ENCODE measurements at regions not wholly inside any gene's neighbourhood (a gene's known extent, or its start where the extent isn't known, plus 50 kb on each side); places are given as distances from the start of the nearest gene placed in this dataset.

DNA sequence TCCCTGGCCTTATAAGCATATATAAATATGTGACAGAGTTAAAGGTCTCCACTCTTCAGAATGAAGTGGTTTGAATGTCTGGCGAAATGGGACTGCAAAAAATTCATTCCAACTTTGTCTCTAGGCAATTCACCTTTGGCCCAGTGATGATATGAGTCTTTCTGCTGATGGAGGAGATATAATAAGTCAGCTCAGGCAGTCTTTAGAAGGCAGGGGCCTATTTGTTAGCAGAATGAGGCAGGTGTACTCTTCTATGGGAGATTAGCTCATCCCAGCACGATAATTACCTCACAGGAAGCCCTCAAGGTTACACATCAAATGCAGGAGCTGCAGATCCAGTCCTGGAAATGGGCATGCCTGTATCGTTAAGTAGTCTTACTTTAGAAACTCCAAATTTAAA, 300.5 kb downstream of the NR2F1-AS1 start:
- no peak for DNase-seq (ENCODE audit: low spot score)
- intact Hi-C loops (cut with DNase I), result no loop called here

DNA sequence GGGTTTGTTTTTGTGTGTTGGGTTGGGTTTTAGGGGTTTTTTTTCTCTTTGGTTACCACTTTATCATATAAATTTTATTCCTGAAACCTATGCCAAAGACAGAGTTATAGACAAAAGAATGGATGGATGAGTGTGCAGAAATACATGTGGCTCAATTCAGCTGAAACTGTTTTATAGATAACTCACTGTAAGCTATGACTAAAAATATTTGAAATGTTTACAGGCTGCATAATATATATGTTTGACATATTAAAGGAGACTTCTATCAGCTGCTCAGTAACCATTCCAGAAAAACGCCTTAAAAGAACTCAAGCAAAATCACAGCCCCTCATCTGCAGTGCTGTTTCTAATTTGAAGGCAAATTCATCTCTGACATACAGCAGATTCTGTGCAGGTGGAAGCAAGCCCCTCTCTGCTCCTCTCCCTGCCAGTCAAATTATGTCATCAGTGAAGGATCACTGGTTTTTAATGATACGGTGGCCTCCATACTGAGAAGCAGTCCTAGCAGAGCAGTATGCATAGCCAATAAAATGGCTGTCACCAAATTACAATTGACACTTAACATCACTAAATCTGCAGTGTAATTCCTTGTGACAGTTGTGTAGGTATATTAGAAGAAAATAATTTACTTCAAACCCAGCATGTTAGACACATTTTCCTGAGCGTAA, 301.6 kb downstream of the NR2F1-AS1 start:
- no peak for DNase-seq (ENCODE audit: low spot score)
- intact Hi-C loops (cut with DNase I), result no loop called here

GRCh38 chr5:93278896-93279295, 302.1 kb downstream of the NR2F1-AS1 start:
- intact Hi-C loops (cut with DNase I), result no loop called here

GRCh38 chr5:93277051-93277450, 304.0 kb downstream of the NR2F1-AS1 start:
- intact Hi-C loops (cut with DNase I), result no loop called here
- DNase-seq (ENCODE audit: low spot score), result no peak

More at GRCh38 chr5:93278896-93279295, 302.1 kb downstream of the NR2F1-AS1 start:
- no peak for DNase-seq (ENCODE audit: low spot score)

DNA sequence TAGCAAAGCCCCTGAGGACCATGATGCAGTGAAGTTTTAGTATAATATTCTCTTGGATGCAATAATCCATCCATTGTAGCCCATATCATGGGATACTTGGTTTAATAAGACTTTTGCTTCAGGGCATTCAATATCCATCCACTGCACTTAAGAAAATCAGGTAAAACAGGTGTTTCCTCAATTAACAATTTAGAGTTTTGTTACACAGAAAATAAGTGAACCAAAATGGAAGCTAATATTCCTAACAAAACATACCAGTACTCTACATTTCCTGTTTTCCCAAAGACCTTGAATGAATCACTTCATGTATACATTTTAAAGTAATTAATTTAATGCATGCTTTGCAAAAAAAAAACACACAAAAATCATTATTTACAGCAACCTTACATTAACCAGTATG, 305.6 kb downstream of the NR2F1-AS1 start:
- intact Hi-C loops (cut with DNase I), result no loop called here
- no peak for DNase-seq (ENCODE audit: low spot score)

DNA sequence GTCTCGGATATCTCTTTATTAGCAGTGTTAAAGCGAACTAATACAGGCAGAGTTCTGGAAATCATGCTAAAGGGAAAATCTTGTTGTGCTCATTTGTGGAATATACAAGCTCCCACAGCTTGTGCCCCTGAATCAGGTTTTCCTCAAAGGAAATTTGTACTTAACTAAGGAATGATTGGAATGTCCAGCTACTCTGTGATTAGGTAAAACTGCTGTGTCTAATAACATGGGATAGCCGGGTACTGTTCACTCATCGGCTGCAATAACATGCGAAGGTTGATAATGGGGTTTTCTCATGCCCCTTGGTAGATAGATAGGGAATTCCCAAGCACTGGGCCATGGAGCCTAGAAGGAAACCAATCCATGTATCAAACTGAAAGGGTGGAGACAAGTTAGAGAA, 306.7 kb downstream of the NR2F1-AS1 start:
- no peak for DNase-seq (ENCODE audit: low spot score)
- intact Hi-C loops (cut with DNase I), result no loop called here

DNA sequence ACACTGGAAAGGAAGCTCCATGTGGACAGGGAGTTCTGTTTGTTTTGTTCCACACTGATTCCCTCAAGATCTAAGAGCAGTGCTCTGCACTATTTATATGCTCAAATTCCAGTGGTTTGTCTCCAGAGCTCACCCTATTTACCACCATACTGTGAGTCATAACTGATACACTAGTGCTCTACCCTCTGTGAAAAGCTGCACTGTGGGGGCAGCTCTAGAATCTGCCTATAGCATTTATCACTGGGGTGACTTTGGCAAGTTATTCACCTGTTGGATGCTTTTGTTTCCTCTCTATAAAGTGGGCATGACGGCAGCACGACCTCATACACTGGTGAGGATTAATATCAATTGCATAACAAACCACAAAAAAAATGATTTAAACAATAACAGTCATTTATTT, 307.8 kb downstream of the NR2F1-AS1 start:
- intact Hi-C loops (cut with DNase I), result no loop called here
- no peak for DNase-seq (ENCODE audit: low spot score)

DNA sequence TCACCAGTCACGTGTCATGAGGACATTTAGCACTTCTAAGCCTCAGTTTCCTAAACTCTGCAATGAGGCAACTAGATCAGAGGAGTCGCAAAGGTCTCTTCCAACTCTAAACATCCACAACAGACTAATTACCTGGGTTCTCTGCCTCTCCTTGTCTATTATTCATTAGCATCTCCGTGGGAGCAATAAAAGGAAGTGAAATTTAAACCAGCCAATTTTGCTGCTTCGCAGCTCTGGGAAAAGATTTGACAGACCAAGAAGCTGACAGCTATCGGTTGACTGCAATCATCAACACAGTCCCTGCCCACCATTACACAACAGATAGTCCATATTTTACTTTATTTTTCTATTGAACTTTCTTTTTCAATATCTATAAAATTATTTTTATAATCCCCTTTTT, 308.9 kb downstream of the NR2F1-AS1 start:
- intact Hi-C loops (cut with DNase I), result no loop called here
- DNase-seq (ENCODE audit: low spot score), result no peak

- DNase-seq (ENCODE audit: low spot score), result peak; percentile 76
- intact Hi-C loops (cut with DNase I), result no loop called here
Observed at GRCh38 chr5:93267736-93268135, 313.3 kb downstream of the NR2F1-AS1 start.

- DNase-seq (ENCODE audit: low spot score), result no peak
- intact Hi-C loops (cut with DNase I), result no loop called here
Observed at GRCh38 chr5:93267276-93267675, 313.7 kb downstream of the NR2F1-AS1 start.

- DNase-seq (ENCODE audit: low spot score), result no peak
- intact Hi-C loops (cut with DNase I), result no loop called here
Observed at GRCh38 chr5:93257616-93258015, 323.4 kb downstream of the NR2F1-AS1 start.

- DNase-seq (ENCODE audit: low spot score), result no peak
- intact Hi-C loops (cut with DNase I), result no loop called here
Observed at GRCh38 chr5:93255796-93256195, 325.2 kb downstream of the NR2F1-AS1 start.

GRCh38 chr5:93252165-93252564, 328.9 kb downstream of the NR2F1-AS1 start:
- intact Hi-C loops (cut with DNase I), result no loop called here
- no peak for DNase-seq (ENCODE audit: low spot score)

DNA sequence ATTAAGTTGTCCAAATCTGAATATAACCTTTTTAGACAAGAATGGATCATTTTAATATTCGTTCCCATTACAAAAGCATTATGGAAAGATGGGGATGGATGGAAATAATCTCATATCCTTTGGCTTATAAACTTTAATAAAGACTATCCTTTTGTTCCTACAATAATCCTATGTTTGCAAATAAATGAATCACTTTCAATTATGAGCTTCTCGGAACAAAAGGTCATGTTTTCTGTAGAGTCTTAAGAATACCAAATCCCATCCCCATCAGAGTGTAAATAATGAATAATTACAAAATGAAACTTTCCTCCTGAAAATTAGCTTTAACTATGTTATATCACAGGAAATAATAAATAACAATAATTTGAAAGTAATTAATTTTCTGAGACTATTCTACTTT, 329.7 kb downstream of the NR2F1-AS1 start:
- intact Hi-C loops (cut with DNase I), result no loop called here
- no peak for DNase-seq (ENCODE audit: low spot score)

DNA sequence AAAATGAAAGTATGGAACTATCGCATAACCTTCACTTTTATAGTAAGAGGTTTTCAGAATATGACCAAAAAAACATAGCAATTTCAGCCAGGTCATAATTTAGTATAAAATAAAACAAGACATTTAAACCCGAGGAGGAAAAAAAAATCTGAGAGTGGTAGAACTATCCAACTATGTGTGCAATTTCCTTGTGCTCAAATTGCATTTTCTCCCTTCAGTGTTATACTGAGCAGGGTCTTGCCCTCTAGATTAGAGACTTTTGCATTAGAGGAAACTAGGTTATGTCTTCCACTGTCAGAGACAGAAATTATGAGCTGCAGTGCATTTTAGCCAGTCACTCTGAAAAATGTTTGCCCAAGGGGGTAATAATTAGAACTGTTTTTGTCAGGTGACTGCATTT, 330.6 kb downstream of the NR2F1-AS1 start:
- no peak for DNase-seq (ENCODE audit: low spot score)
- intact Hi-C loops (cut with DNase I), result no loop called here

DNA sequence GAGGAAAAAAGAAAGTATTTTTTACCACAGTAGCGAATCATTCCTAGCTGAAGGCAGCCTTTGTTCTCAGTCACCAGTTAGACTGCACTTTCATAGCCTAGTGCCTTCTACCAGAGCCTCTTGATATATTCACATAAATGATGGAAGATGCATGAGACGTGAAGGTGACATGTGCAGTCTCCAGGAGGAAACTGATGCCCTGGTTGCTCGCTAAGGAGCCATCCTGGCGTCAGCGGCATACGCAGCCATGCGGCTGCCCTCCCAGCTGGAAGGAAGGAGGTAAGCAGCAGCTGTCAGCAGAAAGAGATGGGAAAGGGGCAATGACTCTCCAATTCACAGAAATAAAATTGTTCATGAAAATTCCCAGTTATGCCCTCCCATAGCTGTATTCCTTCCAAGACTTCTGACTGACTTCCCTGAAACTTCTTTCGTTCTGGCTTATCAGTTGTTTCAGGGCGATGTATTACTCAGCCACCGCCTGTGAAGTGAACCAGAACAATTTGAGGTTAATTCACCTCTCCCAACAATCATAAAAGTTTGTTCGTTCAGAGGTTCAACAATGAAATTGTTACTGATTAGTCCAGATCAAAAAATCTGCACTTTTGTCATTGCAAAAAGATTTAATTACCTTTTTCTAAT, 331.2 kb downstream of the NR2F1-AS1 start:
- intact Hi-C loops (cut with DNase I), result no loop called here
- no peak for DNase-seq (ENCODE audit: low spot score)

- no peak for DNase-seq (ENCODE audit: low spot score)
- intact Hi-C loops (cut with DNase I), result no loop called here
Observed at GRCh38 chr5:93247105-93247504, 333.9 kb downstream of the NR2F1-AS1 start.

- no peak for DNase-seq (ENCODE audit: low spot score)
Observed at GRCh38 chr5:93246090-93246855, 334.7 kb downstream of the NR2F1-AS1 start.

DNA sequence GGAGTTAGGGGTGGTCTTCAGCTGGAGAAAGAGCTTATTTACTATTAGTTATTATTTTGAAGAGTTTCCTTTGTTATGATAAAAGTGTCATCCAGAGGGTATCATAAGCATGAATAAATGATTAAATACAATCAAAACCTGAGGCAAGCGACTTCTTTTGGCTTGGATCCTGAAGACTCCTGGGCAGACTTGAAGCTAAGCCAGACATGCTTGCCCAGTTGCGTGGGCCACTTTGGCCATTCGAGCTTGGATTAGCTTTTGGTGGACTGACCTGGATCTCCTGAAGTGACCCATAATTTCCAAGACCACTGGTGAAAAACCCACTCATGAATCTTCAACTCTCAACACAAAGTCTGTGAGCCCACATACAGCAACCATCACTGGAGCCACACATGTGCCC, 335.8 kb downstream of the NR2F1-AS1 start:
- DNase-seq (ENCODE audit: low spot score), result no peak
- intact Hi-C loops (cut with DNase I), result no loop called here

More at GRCh38 chr5:93246090-93246855, 334.7 kb downstream of the NR2F1-AS1 start:
- intact Hi-C loops (cut with DNase I), result no loop called here

- intact Hi-C loops (cut with DNase I), result no loop called here
- no peak for DNase-seq (ENCODE audit: low spot score)
Observed at GRCh38 chr5:93243481-93243880, 337.5 kb downstream of the NR2F1-AS1 start.
